ENCODE measurements at regions not wholly inside any gene's neighbourhood (a gene's known extent, or its start where the extent isn't known, plus 50 kb on each side); places are given as distances from the start of the nearest gene placed in this dataset.

DNA sequence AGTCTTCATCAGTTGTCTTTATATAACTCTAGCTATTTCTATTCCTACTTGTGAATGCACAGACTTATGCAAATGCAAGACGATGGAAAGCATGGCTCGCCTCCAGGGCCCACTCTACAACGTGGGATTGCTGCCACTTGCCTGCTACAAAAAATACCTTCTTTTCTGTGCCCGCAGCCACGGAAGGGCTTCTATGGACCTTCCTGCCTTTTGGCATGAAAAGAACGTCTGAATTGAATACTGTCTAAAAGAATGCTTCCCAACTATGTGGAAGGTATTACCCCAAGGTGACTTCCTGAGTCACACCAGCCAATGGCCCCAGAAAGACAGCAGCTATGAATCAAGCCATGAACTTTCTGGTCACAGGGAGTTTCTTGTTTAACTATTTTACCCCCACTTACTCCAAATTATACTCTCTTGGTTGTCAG lies 261.2 kb downstream of the HIVEP2 start:
- no peak for DNase-seq

GRCh38 chr6:142684371-142684770 lies 260.6 kb downstream of the HIVEP2 start:
- DNase-seq: no peak

- no peak for DNase-seq
Measured at GRCh38 chr6:142685852-142686506, 259.0 kb downstream of the HIVEP2 start.

DNA sequence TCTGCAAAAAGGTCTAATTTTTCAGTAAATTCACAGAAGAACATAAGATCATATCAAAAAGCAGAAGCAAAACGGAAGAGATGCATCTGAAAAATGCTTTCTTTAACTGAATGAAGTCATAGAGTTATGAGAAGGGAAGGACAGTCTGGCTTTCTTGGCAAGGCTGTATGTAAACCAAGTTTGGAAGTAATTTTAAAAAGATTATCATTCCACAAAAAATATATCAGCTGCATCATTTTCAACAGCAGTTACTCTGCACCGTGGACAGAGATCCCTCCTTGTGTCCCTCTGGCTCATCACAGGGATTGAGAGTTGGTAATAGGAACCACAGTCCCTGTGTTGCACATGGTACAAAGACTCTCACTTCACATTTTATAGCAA lies 258.5 kb downstream of the HIVEP2 start:
- no peak for DNase-seq

DNA sequence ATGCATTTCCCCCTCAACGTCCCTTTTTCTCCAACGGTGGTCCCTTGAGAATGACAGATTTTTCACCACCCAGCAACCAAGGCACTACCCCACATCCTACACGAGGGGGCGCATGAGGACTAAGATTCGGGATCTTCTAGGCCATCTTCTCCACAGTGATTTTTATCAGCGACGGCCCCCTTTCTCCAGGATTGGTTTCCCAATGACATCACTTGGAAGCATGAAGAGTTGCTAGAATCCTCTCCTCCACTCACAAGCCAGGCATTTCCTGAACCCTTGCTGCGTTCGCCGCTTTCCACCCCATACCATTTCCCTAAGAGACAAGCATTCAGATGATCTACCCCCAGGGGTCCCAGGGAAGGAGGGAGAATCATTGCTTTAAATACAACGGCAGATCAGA lies 252.0 kb downstream of the HIVEP2 start:
- DNase-seq: peak; percentile 61

- no peak for DNase-seq
Measured at GRCh38 chr6:142693441-142693840, 251.5 kb downstream of the HIVEP2 start.

DNA sequence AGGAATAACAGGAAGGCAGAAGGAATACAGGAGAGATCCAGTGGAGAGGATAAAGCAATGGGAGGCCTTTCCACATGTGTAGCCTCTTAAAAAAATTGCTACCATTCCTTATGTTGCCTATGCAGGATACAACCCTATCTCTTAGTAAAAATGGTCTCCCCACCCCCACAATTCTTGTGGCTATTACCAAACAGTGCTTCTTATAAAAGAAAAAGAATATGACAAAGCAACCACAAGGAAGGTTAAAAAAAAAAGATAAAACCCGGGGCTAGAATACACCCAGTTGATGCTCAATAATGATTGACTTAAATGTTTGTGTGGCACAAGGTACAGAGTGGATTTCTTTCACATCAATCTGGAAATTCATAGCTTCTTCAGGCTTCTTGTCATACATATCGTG lies 250.9 kb downstream of the HIVEP2 start:
- DNase-seq: peak; percentile 29

- peak; percentile 72 for DNase-seq
Measured at GRCh38 chr6:142695016-142695415, 250.0 kb downstream of the HIVEP2 start.

GRCh38 chr6:142696123-142697000 lies 248.6 kb downstream of the HIVEP2 start:
- DNase-seq: peak; percentile 94

DNA sequence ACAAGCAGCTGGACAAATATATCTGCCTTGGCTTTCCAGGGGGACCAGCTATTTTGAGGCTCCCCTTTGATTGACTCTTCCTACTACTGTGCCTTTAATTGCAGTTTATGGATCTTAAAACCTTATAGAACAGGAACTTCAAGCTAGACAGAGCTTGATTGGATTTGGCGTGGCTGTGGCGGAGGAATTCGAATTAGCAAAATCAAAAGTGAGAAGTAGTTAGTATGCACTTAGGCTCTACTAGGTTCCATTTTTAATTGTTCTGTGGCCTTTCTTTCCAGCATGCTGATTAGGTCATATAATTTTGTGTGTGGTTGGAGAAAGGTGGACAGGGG lies 248.0 kb downstream of the HIVEP2 start:
- DNase-seq: no peak

DNA sequence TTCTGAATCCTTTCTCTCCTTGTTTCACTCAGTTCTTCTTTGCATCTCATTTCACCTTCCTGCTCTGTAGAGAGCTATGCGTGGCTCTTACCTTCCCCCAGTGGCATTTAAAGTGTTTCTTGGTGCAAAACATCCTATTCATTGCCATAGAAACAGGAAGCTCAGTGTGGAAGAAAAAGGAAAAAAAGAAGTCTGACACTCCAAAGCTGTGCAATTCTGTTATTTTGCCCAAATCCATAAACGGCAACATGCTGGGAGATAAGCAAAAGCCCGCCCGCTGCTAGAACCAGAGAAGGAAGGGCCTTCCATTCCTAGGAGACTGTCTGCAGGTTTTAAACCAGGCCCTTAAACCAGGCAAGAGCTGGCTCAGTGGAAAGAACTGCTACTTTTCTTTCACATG lies 247.1 kb downstream of the HIVEP2 start:
- no peak for DNase-seq

GRCh38 chr6:142698751-142699150 lies 246.2 kb downstream of the HIVEP2 start:
- DNase-seq: no peak

DNA sequence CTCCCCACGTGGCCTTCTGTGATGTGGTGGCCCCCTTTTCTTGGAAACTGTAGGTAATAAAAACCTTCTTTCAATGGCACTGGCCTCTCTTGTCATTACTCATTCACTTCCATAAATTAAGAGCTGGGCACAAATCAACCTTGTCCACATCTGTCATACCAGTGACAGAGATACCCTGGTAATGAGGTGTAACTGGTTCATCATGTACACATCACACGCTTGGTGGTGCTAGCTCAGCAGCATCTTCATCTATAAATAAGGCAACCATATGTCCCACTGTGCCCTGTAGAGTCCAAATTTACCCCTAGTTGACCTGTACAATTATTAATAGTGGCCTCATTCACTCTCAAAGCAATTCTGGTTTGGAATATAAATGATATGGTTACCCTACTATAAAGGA lies 245.6 kb downstream of the HIVEP2 start:
- no peak for DNase-seq

DNA sequence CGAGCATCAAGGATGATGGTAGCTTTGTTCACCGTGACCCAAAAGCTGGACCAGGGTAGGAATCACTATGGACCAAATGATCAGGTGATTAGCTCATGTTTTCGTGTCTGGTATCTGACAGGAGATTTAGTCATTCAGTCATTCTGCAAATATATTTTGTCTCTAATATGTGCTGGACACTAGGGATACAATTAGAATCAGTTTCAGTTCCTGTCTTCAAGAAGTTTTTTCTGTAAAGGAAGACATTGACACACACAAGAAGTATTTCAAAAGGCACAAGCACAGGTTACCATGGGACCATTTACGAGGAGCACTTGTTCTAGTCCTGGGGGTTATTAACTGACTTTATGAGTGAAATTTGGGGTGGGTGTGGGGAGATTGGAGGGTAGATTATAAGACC lies 244.9 kb downstream of the HIVEP2 start:
- DNase-seq: no peak

- no peak for DNase-seq
Measured at GRCh38 chr6:142700671-142701312, 244.2 kb downstream of the HIVEP2 start.

Data from NCI-H446 treated with DMSO at 0.1 percent for 48 hours (cell line).